ENCODE measurements at regions not wholly inside any gene's neighbourhood (a gene's known extent, or its start where the extent isn't known, plus 50 kb on each side); places are given as distances from the start of the nearest gene placed in this dataset.

DNA sequence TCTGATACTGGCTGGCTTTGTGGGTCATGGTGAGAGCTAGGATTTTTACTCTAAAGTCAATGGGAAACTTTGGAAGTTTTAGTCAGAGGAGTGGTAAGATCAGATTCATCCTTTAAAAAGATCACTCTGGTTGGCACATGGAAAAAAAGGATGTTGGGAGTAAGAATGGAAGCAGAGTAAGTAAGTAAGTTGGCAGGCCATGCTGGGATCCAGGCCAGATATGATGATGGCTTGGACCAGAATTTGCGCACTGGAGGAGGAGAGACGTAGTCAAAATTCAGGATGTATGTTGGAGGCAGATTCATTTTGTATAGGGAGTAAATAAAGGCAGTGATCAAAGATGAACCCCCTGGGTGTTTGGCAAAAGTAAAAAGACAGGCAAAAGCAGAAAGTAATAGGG lies 283.3 kb upstream of the THSD7B start:
- H3K4me1 ChIP-seq (ENCODE audit: insufficient read depth, low read length) = no peaks in the 10 kb centered on the region
- no peak overlapping the region for H3K27ac ChIP-seq (ENCODE audit: low read depth in 1 of 2, low read length in 2 of 2)
- Mint-ChIP-seq H3K27ac (no peak overlapping the region), H3K9me3 (peaks cover 10% of the 10 kb centered on the region), H3K27me3 (peaks cover 15% of the 10 kb centered on the region), H3K4me1 (ENCODE audit: low read depth) (no peaks in the 10 kb centered on the region), H3K36me3 (ENCODE audit: low read depth) (no peaks in the 10 kb centered on the region), H3K4me3 (no peak overlapping the region)
- H3K9me3 ChIP-seq (ENCODE audit: control insufficient read depth in 1 of 2, insufficient read depth in 1 of 2, low read length in 2 of 2) = peaks cover 11 to 13% of the 10 kb centered on the region in 2 experiments
- intact Hi-C loops (cut with DNase I, micrococcal nuclease) = no loop called here
- no peak overlapping the region for H3K4me3 ChIP-seq (ENCODE audit: low read length)
- ChIA-PET POLR2A (no interaction called here), CTCF (interaction anchor here (1.2 kb wide), 1 partner anchor 14 kb away, joined by 3 read pairs; no protein-coding TSS in a partner anchor)
- ATAC-seq (ENCODE audit: poor library complexity) = no peak
- TF ChIP-seq, protein P1, sequence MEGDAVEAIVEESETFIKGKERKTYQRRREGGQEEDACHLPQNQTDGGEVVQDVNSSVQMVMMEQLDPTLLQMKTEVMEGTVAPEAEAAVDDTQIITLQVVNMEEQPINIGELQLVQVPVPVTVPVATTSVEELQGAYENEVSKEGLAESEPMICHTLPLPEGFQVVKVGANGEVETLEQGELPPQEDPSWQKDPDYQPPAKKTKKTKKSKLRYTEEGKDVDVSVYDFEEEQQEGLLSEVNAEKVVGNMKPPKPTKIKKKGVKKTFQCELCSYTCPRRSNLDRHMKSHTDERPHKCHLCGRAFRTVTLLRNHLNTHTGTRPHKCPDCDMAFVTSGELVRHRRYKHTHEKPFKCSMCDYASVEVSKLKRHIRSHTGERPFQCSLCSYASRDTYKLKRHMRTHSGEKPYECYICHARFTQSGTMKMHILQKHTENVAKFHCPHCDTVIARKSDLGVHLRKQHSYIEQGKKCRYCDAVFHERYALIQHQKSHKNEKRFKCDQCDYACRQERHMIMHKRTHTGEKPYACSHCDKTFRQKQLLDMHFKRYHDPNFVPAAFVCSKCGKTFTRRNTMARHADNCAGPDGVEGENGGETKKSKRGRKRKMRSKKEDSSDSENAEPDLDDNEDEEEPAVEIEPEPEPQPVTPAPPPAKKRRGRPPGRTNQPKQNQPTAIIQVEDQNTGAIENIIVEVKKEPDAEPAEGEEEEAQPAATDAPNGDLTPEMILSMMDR (IDR thresholded peaks at IDR 0.05) = no peak
- peaks cover 5 to 7% of the 10 kb centered on the region in 2 experiments for H3K27me3 ChIP-seq (ENCODE audit: control insufficient read depth in 1 of 2, insufficient read depth in 2 of 2, low read length in 2 of 2)
- H3K36me3 ChIP-seq (ENCODE audit: insufficient read depth, low read length) = no peaks in the 10 kb centered on the region
- no peak for DNase-seq

DNA sequence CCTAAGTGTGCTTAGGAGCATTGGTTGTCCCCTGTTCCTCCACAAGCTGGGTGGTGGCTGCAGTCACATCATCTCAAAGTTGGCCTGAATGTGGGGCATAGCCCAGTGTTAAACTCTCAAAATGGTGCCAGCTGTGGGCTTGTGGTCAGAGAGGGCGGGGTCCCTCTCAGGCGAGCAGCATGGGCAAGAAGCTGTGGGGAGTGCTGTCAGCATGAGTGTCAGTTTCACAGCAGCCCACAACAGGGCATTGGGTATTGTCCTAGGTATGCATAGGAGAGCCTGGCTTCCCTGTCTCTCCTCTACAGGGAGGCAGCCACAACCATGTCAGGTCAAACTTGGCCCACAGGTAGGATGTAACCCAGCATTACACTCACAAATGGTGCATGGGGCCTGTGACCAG lies 285.6 kb upstream of the THSD7B start:
- Mint-ChIP-seq H3K27ac (no peak overlapping the region), H3K9me3 (peaks cover 10% of the 10 kb centered on the region), H3K4me1 (ENCODE audit: low read depth) (no peaks in the 10 kb centered on the region), H3K27me3 (peaks cover 12% of the 10 kb centered on the region), H3K4me3 (no peak overlapping the region), H3K36me3 (ENCODE audit: low read depth) (no peaks in the 10 kb centered on the region)
- intact Hi-C loops (cut with DNase I, micrococcal nuclease) = no loop called here
- no peaks in the 10 kb centered on the region for H3K4me1 ChIP-seq (ENCODE audit: insufficient read depth, low read length)
- H3K4me3 ChIP-seq (ENCODE audit: low read length) = no peak overlapping the region
- ChIA-PET CTCF (no interaction called here), POLR2A (no interaction called here)
- peaks cover 5 to 7% of the 10 kb centered on the region in 2 experiments for H3K27me3 ChIP-seq (ENCODE audit: control insufficient read depth in 1 of 2, insufficient read depth in 2 of 2, low read length in 2 of 2)
- DNase-seq (no peak), ATAC-seq (ENCODE audit: poor library complexity) (no peak)
- TF ChIP-seq, protein P1 (IDR thresholded peaks at IDR 0.05) = no peak
- peaks cover 11 to 13% of the 10 kb centered on the region in 2 experiments for H3K9me3 ChIP-seq (ENCODE audit: control insufficient read depth in 1 of 2, insufficient read depth in 1 of 2, low read length in 2 of 2)
- no peaks in the 10 kb centered on the region for H3K36me3 ChIP-seq (ENCODE audit: insufficient read depth, low read length)
- H3K27ac ChIP-seq (ENCODE audit: low read depth in 1 of 2, low read length in 2 of 2) = no peak overlapping the region

DNA sequence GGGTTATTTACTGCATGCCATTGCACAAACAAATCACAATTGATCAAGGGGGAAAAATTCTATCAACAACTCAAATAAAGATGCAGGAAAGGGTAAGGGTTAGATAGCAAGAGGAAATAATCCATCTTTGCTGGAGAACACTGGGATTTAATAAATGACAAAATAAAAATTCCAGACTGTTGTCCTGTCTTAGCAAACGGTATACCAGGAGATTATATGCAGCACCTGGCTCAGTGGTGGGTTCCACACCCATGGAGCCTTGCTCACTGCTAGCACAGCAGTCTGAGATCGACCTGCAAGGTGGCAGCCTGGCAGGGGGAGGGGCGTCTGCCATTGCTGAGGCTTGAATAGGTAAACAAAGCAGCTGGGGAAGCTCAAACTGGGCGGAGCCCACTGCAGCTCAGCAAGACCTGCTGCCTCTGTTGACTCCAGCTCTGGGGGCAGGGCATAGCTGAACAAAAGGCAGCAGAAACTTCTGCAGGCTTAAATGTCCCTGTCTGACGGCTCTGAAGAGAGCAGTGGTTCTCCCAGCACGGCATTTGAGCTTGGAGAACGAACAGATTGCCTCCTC lies 296.5 kb upstream of the THSD7B start:
- Histone ChIP-seq H3K4me1 (ENCODE audit: insufficient read depth, low read length) (no peaks in the 10 kb centered on the region), H3K27ac (ENCODE audit: low read depth in 1 of 2, low read length in 2 of 2) (no peak overlapping the region), H3K9me3 (ENCODE audit: control insufficient read depth in 1 of 2, insufficient read depth in 1 of 2, low read length in 2 of 2) (no peaks in the 10 kb centered on the region), H3K4me3 (ENCODE audit: low read length) (no peak overlapping the region), H3K27me3 (ENCODE audit: control insufficient read depth in 1 of 2, insufficient read depth in 2 of 2, low read length in 2 of 2) (peaks cover 7 to 24% of the 10 kb centered on the region in 2 experiments), H3K36me3 (ENCODE audit: insufficient read depth, low read length) (no peaks in the 10 kb centered on the region)
- no peak for ATAC-seq (ENCODE audit: poor library complexity)
- POLR2A ChIA-PET = no interaction called here
- CTCF ChIA-PET = no interaction called here
- Mint-ChIP-seq H3K27me3 (peaks cover 61% of the 10 kb centered on the region), H3K36me3 (ENCODE audit: low read depth) (no peaks in the 10 kb centered on the region), H3K9me3 (no peaks in the 10 kb centered on the region), H3K27ac (no peak overlapping the region), H3K4me1 (ENCODE audit: low read depth) (no peaks in the 10 kb centered on the region), H3K4me3 (no peak overlapping the region)
- intact Hi-C loops (cut with DNase I, micrococcal nuclease) = no loop called here
- DNase-seq = no peak
- TF ChIP-seq, protein P1 (IDR thresholded peaks at IDR 0.05) = no peak
